ENCODE measurements at regions not wholly inside any gene's neighbourhood (a gene's known extent, or its start where the extent isn't known, plus 50 kb on each side); places are given as distances from the start of the nearest gene placed in this dataset.

GRCh38 chr22:48944751-48945620, 882.7 kb downstream of the BRD1 start:
- no peak for DNase-seq (ENCODE audit: low read depth)
- TF ChIP-seq CTCF (IDR thresholded peaks at IDR 0.05; ENCODE audit: insufficient read depth, low read depth, low read length, missing control alignments): no peak
- H3K4me3 ChIP-seq (ENCODE audit: low read length): no peak overlapping the region

GRCh38 chr22:48944433-48944750, 883.3 kb downstream of the BRD1 start:
- TF ChIP-seq CTCF (IDR thresholded peaks at IDR 0.05; ENCODE audit: insufficient read depth, low read depth, low read length, missing control alignments): no peak
- no peak overlapping the region for H3K4me3 ChIP-seq (ENCODE audit: low read length)
- no peak for DNase-seq (ENCODE audit: low read depth)

- DNase-seq (ENCODE audit: low read depth): no peak
- H3K4me3 ChIP-seq (ENCODE audit: low read length): no peak overlapping the region
- TF ChIP-seq CTCF (IDR thresholded peaks at IDR 0.05; ENCODE audit: insufficient read depth, low read depth, low read length, missing control alignments): no peak
Measured at GRCh38 chr22:48943567-48944432, 883.9 kb downstream of the BRD1 start.

- no peak for DNase-seq (ENCODE audit: low read depth)
- TF ChIP-seq CTCF (IDR thresholded peaks at IDR 0.05; ENCODE audit: insufficient read depth, low read depth, low read length, missing control alignments): no peak
Measured at GRCh38 chr22:48942698-48943566, 884.7 kb downstream of the BRD1 start.

GRCh38 chr22:48941903-48942575, 885.6 kb downstream of the BRD1 start:
- DNase-seq (ENCODE audit: low read depth): no peak
- no peak for TF ChIP-seq CTCF (IDR thresholded peaks at IDR 0.05; ENCODE audit: insufficient read depth, low read depth, low read length, missing control alignments)
- no peak overlapping the region for H3K4me3 ChIP-seq (ENCODE audit: low read length)

More at GRCh38 chr22:48942698-48943566, 884.7 kb downstream of the BRD1 start:
- H3K4me3 ChIP-seq (ENCODE audit: low read length): no peak overlapping the region

All from epithelial cell of esophagus (primary cell).